Astrocyte of the hippocampus (primary cell): ENCODE measurements at regions not wholly inside any gene's neighbourhood (a gene's known extent, or its start where the extent isn't known, plus 50 kb on each side); places are given as distances from the start of the nearest gene placed in this dataset.

Experiments used
- DNase-seq: peaks from one replicate; pipeline ENCODE4 v3.0.0; 2011; ENCODE audit warnings: low read depth, low spot score

DNA sequence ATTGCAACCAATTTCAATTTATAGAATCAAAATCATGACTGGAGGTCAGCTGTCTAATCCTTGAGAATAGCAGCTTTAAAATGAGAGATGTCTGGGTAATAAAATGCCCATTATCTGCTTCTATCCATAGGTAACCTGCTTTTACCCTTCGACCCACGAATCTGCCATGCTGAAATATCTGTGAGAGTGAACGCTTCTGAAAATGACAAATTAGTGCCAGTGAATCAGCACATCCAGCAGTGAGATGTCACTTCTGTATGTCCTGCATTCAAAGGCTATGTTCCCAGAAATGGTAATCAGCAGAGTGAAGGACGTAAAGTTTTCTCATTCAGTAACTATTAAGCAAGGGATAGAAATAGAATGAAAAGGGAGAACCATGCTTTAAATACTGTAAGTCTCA lies 532.4 kb upstream of the ITGA1 start:
- no peak for DNase-seq

DNA sequence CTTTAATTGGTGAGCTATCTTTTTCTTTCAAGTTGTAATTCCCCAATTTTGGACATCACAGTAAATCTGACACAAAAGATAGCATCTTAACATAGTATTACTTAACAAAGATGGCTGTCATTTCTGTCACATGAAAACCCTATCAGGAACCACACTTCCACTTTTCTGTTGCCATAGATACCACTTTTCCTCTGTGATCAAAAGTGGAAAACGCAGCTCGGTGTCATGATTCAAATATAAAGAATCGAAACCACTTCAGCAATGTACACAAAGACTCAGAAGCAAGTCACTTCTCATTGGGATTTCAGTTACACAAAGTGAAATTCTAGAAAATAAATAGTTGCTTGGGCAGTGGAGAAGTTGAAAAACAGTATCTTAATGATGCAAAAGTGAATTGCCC lies 524.9 kb upstream of the ITGA1 start:
- DNase-seq, result peak; percentile 0

DNA sequence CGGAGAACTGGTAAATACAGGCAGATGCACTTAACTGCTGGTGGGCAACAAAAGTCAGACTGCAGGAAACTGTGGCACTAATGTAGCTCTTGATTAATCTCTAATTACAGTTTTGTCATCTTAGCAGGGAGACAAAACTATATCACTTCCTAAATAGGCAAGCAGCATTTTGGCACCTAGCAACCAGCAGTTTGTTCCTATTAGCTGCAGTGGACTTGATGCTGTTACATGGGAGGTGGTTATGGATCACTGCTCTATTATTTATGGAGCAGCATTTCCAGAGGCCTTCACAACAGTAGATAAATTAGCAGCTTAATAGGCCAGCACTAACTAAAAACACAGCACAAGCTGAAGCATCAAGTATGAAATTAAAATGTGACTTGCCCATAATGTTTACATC lies 518.3 kb upstream of the ITGA1 start:
- peak; percentile 2 for DNase-seq

DNA sequence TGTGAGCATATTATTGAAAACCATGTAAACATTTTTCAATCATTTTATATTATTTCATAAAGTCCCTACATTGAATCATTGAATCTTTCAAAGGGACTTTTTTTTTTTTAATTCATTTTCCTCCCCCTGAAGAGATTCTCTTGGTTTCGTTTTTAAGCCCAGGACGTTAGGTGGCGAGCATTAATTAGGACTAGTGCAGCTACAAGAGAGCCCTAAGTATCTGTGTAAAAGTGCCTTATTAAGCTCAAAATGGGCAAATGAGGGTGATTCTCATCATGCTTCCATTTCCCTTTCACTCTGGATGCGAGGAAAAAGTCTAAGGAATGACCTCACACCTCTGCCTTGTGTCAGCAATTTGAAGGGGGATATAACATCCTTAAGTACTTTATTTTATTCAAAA lies 517.9 kb upstream of the ITGA1 start:
- DNase-seq, result peak; percentile 12

DNA sequence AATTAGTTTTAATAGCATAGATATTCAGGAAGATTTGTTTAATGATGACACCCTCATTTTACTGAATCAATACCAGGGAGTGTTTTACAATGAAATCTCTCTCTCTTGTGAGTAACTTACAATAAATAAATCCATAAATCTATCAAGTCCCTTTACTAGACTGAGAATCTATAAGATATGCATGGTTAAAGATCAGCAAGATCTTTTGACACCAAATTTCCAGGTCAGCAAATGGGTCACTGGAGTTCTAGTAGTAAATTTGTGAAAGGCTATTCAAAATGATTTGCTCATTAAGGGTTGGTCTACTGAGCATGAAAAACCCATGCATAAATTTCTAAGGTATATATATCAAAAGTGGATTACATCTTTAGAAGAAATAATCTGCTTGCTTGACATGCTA lies 512.1 kb upstream of the ITGA1 start:
- DNase-seq, result no peak

DNA sequence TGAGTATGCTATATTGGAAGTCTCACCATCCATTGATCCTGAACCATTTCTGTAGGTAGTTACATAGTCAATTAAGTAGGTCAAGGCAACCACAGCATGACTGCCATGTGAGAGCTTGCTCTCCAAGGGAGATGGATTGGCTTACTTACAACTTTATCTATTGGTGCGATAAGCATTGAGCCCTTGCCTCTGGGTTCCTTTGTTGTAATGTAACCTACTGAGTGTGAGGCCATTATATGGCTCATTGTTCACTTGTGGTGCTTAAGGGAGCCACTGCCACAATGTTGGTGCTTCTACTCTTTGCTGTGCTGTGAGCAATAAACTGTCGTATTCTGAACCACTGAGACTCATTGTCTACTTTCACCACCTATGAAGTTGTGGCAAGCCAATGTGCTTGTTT lies 510.6 kb upstream of the ITGA1 start:
- DNase-seq, result no peak

DNA sequence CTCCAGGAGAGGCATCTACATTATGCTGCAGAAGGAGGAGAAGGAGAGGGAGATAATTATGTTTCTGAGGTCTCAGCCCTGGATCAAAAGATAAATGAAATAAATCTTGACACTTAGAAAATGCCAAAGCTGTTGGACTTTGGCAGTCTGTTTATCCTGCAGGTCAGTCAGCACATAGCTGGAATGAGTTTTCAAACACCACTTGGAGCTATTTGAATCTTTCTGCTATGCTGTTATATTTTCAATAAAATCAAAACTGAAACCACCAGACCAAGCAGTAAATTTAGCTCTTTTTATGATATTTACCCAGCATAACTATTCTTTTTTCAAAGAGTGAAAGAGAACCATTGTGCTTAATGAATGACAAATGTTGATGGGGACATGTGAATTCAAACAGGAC lies 505.1 kb upstream of the ITGA1 start:
- DNase-seq, result no peak

DNA sequence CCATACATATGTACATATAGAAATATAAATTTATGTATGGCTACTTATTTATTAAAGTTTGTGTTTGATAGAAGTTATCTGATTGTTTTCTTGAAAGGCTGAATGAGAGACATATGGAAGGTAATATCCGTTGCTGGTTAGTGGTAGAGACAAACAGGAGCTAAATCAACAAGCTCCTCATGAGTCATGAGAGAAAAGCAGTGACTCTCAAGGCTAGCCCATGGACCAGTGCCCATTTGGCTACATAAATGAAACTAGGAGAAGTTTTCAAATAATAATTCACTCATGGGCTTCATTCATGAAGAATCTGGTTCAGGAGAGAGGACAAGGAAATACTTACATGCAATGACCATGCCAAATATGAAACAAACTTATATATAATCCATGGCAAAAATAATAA lies 504.5 kb upstream of the ITGA1 start:
- peak; percentile 38 for DNase-seq

DNA sequence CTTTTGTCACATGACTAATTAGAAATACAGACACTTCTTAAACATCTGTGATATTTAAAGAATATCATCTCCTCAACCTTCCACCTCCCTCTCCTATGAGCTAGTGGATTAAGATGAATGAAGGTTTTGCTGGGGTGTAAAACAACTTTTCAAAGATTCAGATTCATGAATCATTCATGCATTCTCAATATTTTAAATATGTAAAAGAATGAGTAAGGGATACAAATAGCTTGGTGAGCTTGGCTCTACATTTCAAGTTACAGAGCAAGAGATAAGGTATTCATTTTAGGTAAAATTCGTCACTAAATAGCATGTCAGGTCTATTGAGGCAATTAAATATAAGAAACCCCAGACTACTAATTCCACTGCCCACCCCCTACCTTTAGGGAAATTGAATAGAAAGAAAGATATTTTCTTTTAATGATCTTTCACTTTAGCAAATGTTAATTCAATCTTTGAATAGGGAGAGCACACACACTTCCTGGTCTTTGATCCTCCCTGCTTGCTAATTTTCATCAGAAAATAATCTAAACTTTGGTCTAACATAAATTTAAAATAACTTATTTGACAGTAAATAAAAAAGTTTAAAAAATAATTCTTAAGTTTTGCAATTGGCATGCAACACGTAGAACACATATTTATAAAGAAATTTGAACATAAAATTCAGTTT lies 486.9 kb upstream of the ITGA1 start:
- DNase-seq, result no peak

DNA sequence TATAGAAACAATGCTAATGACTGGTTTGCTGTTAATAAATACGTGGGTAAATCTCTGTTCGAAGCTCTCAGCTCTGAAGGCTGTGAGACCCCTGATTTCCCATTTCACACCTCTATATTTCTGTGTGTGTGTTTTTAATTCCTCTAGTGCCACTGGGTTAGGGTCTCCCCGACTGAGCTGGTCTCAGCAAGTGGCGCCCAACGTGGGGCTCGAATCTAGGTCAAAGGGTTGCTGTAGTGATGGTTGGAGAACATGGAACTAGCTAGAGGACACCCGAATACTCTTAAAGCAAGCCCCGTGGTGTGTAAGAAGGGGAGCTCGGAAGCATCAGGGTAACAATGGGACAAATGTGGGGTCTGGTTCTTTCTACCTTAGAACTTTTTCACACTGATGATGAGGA lies 482.9 kb upstream of the ITGA1 start:
- DNase-seq, result peak; percentile 2

DNA sequence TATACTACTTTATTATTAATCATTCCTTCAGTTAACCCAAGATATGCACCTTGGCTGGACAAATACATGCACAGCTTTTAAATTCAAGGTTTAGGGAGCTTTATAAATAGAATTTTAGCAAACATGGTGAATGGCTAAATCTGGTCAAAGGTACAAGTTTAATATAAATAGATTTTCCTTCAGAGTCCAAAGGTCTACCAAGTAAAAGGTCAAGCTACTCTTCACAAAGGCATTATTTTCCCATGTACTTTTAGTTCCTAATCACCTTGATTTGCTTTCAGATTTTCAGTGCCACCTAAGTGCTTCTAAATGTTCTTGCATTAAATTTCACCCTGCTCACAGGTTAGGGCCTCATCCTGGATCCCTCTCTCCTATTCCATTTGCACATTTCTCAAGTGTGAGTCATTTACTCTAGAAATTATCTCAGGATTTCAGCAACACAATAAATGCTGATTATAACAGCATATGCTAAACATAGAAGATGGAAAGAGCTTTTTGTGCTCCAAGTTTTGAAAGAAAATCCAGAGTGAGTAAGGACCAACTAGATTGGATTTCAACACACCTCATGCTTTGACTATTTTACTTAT lies 459.4 kb upstream of the ITGA1 start:
- DNase-seq, result no peak

DNA sequence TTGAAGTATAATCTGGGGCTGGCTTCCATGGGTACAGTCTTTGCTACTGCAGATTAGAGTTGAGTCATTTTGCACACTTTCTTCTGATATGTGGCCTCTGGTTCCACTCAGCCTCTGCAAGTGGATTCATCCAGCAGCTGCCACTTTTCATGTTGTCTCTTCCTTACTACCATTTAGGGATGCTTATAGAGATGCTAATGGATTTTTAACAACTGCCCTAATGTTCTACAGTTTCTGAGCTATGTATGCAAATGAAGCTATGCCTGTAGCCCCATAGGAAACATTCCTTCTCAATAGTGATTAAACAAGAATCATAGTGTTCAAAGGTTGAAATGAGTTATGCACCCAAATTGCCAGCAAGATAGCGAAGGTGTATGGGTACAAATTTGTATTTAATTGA lies 456.0 kb upstream of the ITGA1 start:
- no peak for DNase-seq

DNA sequence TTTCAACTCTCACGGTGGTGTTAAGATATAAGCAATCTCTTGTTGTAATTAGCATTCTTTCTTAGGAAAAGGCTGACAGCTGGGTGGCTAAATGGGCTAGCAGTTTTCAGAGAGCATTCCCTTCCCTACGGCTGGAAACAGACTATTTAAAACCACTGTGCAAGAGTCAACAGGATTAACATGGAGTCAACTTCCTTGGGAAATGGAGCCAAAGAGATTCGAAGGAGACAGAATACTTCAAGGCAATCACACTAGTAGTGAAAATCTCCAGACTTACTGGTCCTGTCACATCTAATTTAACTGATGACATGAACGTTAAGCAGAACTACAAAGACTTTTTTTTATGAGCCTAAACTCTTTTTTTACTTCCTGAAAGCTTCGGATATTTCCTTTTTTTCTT lies 453.3 kb upstream of the ITGA1 start:
- DNase-seq, result no peak

DNA sequence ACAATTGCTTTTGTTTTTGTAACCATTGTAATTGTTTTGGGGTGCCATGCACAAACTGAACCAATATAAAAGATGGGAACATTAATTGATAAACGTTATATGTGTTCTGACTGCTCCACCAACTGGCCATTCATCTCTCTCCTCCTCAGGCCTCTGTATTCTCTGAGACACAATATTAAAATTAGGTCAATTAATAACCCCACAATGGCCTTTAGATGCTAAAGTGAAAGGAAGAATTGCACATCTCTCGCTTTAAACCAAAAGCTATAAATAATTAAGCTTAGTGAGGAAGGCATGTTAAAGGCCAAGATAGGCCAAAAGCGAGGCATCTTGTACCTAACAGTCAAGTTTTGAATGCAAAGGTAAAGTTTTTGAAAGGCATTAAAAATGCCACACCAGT lies 448.4 kb upstream of the ITGA1 start:
- no peak for DNase-seq

DNA sequence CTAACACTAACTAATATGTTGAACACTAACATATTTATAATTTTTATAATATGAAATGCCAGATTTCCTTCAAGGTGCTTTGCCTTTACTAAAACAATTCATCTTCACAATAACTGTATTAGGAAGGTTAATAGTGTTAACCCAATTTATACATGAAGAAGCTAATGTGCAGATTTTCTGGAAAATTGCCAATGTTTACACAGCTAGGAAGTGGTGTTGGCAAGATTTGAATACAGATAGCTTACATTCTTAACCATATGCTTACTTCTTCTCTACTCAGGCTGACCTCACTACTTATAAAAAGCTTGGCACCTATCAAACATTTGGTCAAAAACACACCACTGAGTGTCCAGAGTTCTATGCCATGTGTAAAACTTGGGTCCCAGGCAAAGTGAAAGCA lies 445.4 kb upstream of the ITGA1 start:
- DNase-seq, result no peak

DNA sequence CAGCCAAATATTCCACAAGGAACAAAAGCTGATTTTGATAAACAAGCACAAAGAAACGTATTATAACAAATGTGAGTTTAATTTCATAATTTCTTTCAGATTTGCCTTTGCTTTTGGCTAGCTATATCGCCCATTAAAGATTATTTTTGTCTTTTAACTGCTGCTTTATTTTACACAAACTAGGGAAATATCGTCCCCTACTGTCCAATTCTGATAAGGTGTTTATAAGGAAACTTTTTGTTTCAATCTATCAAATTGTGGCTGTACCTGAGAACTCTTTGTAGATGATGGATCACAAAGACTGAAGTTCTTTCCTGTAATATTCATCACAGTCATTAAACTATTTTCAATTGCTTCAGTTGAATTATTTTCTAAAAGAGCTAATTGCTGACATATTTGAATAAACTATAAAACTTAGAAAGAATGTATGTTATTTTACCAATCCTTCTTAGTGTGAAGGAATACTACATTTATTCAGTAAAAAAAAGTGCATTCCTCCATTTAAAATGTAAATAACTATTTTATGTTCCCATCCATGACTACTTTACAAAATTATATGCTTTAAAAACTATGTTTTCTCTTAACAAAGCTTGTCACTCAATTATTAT lies 431.3 kb upstream of the ITGA1 start:
- peak; percentile 16 for DNase-seq

DNA sequence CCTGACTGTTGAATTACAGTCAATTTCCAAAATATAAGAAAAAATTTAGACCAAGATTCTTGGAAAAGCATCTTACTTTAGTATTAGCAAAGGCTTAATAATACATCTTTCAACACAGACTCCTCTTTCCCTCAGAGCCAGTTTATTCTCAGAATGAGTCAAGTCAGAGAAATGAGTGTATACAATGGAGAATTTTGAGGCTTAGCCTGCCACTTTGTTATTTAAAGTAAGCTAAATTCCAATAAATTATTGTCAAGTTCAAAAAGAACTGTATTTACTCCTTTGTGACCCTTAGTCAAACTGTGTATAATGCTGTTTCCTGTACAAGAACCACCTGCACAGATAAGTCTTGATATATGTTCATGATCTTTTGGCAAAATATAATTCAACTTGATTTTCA lies 428.5 kb upstream of the ITGA1 start:
- no peak for DNase-seq

DNA sequence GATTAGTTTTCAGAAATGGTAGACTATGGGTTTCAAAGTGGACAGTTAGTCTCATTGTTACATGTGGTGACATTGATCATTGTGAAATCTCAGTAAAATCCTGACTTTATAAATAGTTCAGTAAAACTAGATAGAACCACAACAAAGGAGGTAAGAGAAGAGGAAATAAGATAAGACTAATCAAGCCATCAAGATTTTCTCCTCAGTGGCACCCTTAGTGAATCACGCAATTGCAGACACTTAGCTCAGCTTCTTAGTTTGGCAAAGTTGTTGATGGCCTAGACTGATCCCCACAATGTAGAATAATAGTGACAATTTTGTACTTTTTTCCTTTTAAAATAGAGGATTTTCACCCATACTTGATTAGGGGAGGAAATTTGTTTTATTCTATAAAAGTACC lies 426.7 kb upstream of the ITGA1 start:
- DNase-seq, result no peak

DNA sequence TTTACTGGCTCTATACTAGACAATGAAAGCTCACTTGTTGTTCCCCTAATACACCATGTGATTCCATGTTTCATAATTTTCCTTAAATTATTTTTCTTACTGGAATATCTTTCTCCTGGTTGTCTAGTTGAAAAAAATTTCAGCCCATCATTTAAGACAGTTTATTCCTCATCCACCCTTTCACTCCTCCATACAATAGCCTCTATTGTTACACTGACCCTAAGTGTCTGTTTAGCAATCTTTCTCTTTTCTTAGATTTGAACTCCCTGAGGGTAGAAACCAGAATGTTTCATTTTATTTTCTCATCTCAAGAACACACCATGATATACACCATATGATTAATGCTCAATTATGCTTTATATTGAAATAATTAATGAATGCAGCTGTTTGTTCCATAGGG lies 413.4 kb upstream of the ITGA1 start:
- no peak for DNase-seq

DNA sequence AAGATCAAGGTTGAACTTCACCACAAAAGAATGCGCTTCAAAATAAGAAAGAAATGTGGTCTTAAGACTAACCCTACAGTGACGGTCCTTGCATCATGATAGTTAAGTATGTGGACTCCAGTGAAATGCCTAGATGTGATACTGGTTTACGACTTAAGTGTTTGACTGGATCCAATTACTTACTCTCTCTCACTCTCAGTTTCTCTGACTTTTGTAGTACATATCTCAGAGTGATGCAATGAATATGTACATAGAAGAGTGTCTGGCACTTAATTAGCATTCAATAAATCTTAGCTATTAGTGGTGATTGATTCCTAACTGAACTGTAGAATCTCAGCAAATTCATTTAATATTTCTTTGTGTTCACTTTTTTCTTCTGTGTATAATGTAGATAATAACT lies 411.7 kb upstream of the ITGA1 start:
- DNase-seq, result no peak

DNA sequence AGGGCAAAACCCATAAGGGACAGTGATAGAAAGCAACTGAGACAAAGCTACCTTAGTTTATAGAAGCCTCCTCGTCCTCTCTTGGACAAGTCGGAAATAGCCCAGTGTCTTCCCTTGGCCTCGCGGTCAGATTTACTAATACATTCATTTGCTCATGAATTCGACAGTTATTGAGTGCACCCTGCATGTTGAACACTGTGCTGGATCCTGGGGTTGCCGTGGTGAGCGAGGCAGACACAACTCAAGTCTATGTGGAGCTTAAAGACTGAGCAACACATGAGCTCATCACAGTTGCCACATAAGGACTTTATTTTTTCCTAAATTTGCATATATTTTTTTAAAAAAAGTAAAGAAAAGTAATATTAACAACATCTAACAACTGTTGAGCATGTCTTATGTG lies 411.1 kb upstream of the ITGA1 start:
- DNase-seq, result no peak

DNA sequence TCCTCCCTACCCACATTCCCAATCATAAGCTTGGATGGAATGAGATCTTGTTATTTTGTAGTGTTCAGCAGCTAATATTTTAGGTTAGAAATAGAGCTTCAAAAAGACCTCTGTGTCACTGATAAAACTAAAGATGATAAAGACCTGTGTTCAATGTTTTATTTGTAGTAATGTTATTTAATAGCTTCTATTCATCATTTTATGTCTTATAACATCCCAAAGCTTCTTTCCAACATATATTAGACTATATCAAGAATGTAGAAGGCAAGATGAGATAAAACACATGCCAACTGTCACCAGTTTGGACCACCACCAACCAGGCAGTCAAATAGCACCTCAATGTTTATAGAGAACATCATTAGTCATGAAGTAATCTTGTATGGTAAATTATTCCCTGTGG lies 409.5 kb upstream of the ITGA1 start:
- no peak for DNase-seq

DNA sequence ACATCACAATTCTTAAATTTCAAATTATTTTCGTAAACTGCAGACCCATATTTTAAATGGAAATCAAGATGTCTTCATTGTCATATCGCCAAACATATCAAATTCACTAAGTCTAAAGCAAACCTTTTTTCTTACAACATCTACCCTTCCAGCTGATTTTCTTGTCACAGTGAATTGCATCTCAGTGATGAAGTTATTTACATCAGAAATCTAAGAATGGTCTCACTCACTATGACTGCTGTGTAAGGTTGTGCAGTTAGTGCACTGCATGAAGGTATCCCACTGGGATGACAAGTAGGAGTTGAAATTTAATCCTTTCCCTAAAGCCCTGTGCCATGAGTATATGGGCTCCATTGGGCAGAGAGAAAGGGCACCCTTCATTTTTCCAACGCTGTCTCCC lies 399.4 kb upstream of the ITGA1 start:
- no peak for DNase-seq

DNA sequence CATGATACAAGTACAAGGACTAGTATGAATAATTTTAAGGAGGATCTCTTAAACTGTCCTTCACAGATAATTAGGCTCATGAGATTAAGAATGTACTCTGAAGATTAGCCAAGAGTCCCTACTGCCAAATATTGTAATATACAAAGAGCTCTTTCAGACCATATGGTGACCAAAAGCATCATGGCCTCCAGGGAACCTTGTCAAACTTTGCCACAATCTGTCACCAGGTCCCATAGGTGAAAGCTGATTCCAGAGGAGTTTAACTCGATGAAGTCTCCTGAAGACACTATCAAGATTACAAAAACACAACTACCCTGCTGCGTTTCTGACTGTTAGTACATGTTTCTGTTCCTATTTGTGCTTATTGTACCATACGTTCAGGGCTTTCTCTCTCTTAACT lies 395.4 kb upstream of the ITGA1 start:
- DNase-seq, result no peak
